BLaER1 (cell line): ENCODE measurements at regions not wholly inside any gene's neighbourhood (a gene's known extent, or its start where the extent isn't known, plus 50 kb on each side); places are given as distances from the start of the nearest gene placed in this dataset.

Experiments used
- H3K27ac ChIP-seq: shearing (Covaris generic); formaldehyde crosslinking; 2 replicates; pipeline ENCODE4 v1.8.1; 2022
- H3K27me3 ChIP-seq: shearing (Covaris generic); formaldehyde crosslinking; 2 replicates; pipeline ENCODE4 v1.8.1; 2022
- H3K36me3 ChIP-seq: shearing (Covaris generic); formaldehyde crosslinking; 2 replicates; pipeline ENCODE4 v1.8.1; 2022
- H3K4me1 ChIP-seq: shearing (Covaris generic); formaldehyde crosslinking; 2 replicates; pipeline ENCODE4 v1.8.1; 2022
- H3K4me2 ChIP-seq: shearing (Covaris generic); formaldehyde crosslinking; 2 replicates; pipeline ENCODE4 v1.8.1; 2022
- H3K4me3 ChIP-seq: shearing (Covaris generic); formaldehyde crosslinking; 2 replicates; pipeline ENCODE4 v1.8.1; 2022
- H3K9ac ChIP-seq: shearing (Covaris generic); formaldehyde crosslinking; 2 replicates; pipeline ENCODE4 v1.8.1; 2022
- H3K9me3 ChIP-seq: shearing (Covaris generic); formaldehyde crosslinking; 2 replicates; pipeline ENCODE4 v1.8.1; 2022
- H4K20me1 ChIP-seq: shearing (Covaris generic); formaldehyde crosslinking; 2 replicates; pipeline ENCODE4 v1.8.1; 2022
- Cebpa-rat ChIP-seq: shearing (Covaris generic); IDR thresholded peaks from 2 replicates; pipeline ENCODE4 v1.8.1; 2022

GRCh38 chr10:5305374-5305773, 59.4 kb upstream of the UCN3 start:
- H3K36me3 ChIP-seq, result no peaks in the 10 kb centered on the region
- H3K4me2 ChIP-seq, result no peak overlapping the region
- H3K27ac ChIP-seq, result no peak overlapping the region
- peaks cover 10% of the 10 kb centered on the region for H3K4me1 ChIP-seq
- H3K9me3 ChIP-seq, result peaks cover 19% of the 10 kb centered on the region
- H4K20me1 ChIP-seq, result no peaks in the 10 kb centered on the region
- H3K27me3 ChIP-seq, result no peaks in the 10 kb centered on the region
- H3K9ac ChIP-seq, result no peak overlapping the region
- no peak overlapping the region for H3K4me3 ChIP-seq
- no peak for TF ChIP-seq Cebpa-rat

DNA sequence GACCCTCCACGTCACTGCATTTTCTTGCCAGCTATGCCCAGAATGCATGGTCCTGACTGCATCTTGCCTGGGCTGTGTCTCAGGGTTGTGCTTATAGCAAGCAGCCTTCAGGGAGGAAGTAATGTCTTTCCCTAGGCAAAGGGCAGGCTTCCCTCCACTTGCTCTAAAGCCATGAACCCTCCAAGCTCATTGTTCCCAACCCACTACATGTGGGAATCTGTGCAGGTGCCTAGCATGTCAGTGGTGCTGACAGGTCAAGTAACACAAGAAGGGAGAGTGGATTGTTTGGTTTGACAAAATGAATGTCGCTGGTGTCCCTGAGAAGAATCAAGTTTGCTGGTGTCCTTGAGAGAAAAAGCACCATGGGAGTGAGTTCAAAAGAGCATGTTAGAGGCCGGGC, 53.9 kb upstream of the UCN3 start:
- no peak for TF ChIP-seq Cebpa-rat
- Histone ChIP-seq H3K9ac (no peak overlapping the region), H3K27me3 (no peaks in the 10 kb centered on the region), H3K4me1 (peaks cover 14% of the 10 kb centered on the region), H3K9me3 (peaks cover 16% of the 10 kb centered on the region), H3K36me3 (no peaks in the 10 kb centered on the region), H3K4me3 (no peak overlapping the region), H4K20me1 (no peaks in the 10 kb centered on the region), H3K4me2 (no peak overlapping the region; the same call in 1 of the 2 replicates), H3K27ac (no peak overlapping the region)

DNA sequence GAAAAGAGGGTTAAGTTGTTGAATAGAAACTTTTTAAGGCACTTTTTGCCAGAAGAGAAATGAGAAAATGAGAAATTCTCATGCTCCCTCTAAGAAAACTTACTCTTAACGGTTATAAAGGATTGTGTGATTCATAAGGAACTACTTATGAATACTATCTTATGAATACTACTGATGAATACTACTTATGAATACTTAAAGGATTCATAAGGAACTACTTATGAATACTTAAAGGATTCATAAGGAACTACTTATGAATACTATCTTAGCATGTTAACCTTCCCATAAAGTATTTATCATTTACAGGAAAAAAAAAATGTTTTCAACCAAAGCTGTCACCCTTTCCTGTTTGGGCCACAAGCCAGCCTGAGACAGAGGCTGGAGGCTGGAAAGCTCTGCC, 53.1 kb upstream of the UCN3 start:
- Histone ChIP-seq H3K27ac (no peak overlapping the region), H3K27me3 (no peaks in the 10 kb centered on the region), H3K9ac (no peak overlapping the region), H3K4me2 (no peak overlapping the region), H4K20me1 (no peaks in the 10 kb centered on the region), H3K4me1 (peaks cover 14% of the 10 kb centered on the region), H3K36me3 (no peaks in the 10 kb centered on the region), H3K4me3 (no peak overlapping the region), H3K9me3 (peaks cover 9% of the 10 kb centered on the region)
- TF ChIP-seq Cebpa-rat, result no peak

GRCh38 chr10:5314840-5315239, 49.9 kb upstream of the UCN3 start:
- H3K9ac ChIP-seq, result no peak overlapping the region
- no peak for TF ChIP-seq Cebpa-rat
- no peaks in the 10 kb centered on the region for H3K36me3 ChIP-seq
- peaks cover 20% of the 10 kb centered on the region for H3K4me1 ChIP-seq
- no peak overlapping the region for H3K4me3 ChIP-seq
- H3K27me3 ChIP-seq, result no peaks in the 10 kb centered on the region
- H3K4me2 ChIP-seq, result no peak overlapping the region
- no peak overlapping the region for H3K27ac ChIP-seq
- no peaks in the 10 kb centered on the region for H4K20me1 ChIP-seq
- 0 out of 2 replicates have a peak, but pooled peaks cover 3% of the 10 kb centered on the region for H3K9me3 ChIP-seq
